Naive thymus-derived CD4-positive, alpha-beta T cell (primary cell): ENCODE measurements at regions not wholly inside any gene's neighbourhood (a gene's known extent, or its start where the extent isn't known, plus 50 kb on each side); places are given as distances from the start of the nearest gene placed in this dataset.

Experiments
- ATAC-seq: fragments of 150-1000 bp; cut with Tn5 transposase; 2 replicates; pipeline ENCODE4 v1.10.0; 2021; ENCODE audit warnings: mild to moderate bottlenecking, moderate library complexity
- CTCF ChIA-PET: fragments of 350-600 bp; sonication (Branson Sonifier 250); formaldehyde crosslinking; loops from one replicate; lab custom pipeline; 2021; ENCODE audit warnings: antibody characterized with exemption; lab: Charles Lee
- POLR2A ChIA-PET: fragments of 350-600 bp; sonication (Branson Sonifier 250); formaldehyde crosslinking; loops from one replicate; lab custom pipeline; 2021; ENCODE audit warnings: antibody characterized with exemption, inconsistent platforms; lab: Charles Lee
- DNase-seq, 9 donors: peaks; one replicate each; pipeline versions ENCODE4 v3.0.0 to v3.0.0-alpha.2; 2020 to 2022; ENCODE audit warnings: mixed read lengths in 1 of 9
- H3K27ac ChIP-seq: one replicate; pipeline ENCODE4 v1.7.0; 2013; ENCODE audit warnings: mild to moderate bottlenecking, low read depth, low read length, moderate library complexity
- H3K27me3 ChIP-seq, 2 donors: one replicate each; pipeline ENCODE4 v1.7.0; 2013; ENCODE audit warnings: low read length in 2 of 2, mild to moderate bottlenecking in 2 of 2, moderate library complexity in 2 of 2; ENCODE audit not compliant: control insufficient read depth in 2 of 2, insufficient read depth in 2 of 2
- H3K36me3 ChIP-seq, 3 experiments: 1 replicate in 2 of 3; 2 replicates in 1 of 3; pipeline ENCODE4 v1.7.0; 2013; ENCODE audit warnings: low read length in 3 of 3, mild to moderate bottlenecking in 3 of 3, moderate library complexity in 1 of 3; ENCODE audit not compliant: insufficient read depth in 3 of 3, control insufficient read depth in 2 of 3
- H3K4me1 ChIP-seq, 2 donors: one replicate each; pipeline ENCODE4 v1.7.0; 2013; ENCODE audit warnings: low read length in 2 of 2, mild to moderate bottlenecking in 2 of 2, moderate library complexity in 1 of 2; ENCODE audit not compliant: control insufficient read depth in 2 of 2, insufficient read depth in 2 of 2
- H3K4me3 ChIP-seq: 2 replicates; pipeline ENCODE4 v1.7.0; 2013; ENCODE audit warnings: mild to moderate bottlenecking, low read length
- H3K9me3 ChIP-seq, 3 experiments: 1 replicate in 2 of 3; 2 replicates in 1 of 3; pipeline ENCODE4 v1.7.0; 2013; ENCODE audit warnings: low read length in 3 of 3; ENCODE audit not compliant: control insufficient read depth in 2 of 3
- H3K27ac Mint-ChIP-seq, 9 donors: one replicate each; pipeline ENCODE4 v1.8.0; 2020 to 2022; ENCODE audit warnings: mixed read lengths in 9 of 9, mild to moderate bottlenecking in 8 of 9, moderate library complexity in 5 of 9, inconsistent platforms in 2 of 9
- H3K27me3 Mint-ChIP-seq, 5 donors: one replicate each; pipeline ENCODE4 v1.8.0; 2021 to 2022; ENCODE audit warnings: mixed read lengths in 5 of 5, mild to moderate bottlenecking in 1 of 5
- H3K36me3 Mint-ChIP-seq, 5 donors: one replicate each; pipeline ENCODE4 v1.8.0; 2020 to 2022; ENCODE audit warnings: mixed read lengths in 5 of 5, mild to moderate bottlenecking in 3 of 5, inconsistent platforms in 1 of 5
- H3K4me1 Mint-ChIP-seq, 7 donors: one replicate each; pipeline ENCODE4 v1.8.0; 2020 to 2022; ENCODE audit warnings: mixed read lengths in 7 of 7, mild to moderate bottlenecking in 3 of 7, inconsistent platforms in 1 of 7
- H3K4me3 Mint-ChIP-seq, 10 donors: one replicate each; pipeline ENCODE4 v1.8.0; 2020 to 2022; ENCODE audit warnings: mild to moderate bottlenecking in 10 of 10, mixed read lengths in 10 of 10, moderate library complexity in 6 of 10, inconsistent platforms in 2 of 10
- H3K9me3 Mint-ChIP-seq, 11 donors: one replicate each; pipeline ENCODE4 v1.8.0; 2020 to 2022; ENCODE audit warnings: mixed read lengths in 11 of 11, mild to moderate bottlenecking in 4 of 11, inconsistent platforms in 1 of 11, moderate library complexity in 1 of 11
- intact Hi-C, 2 donors: fragments of 100-400 bp; cut with micrococcal nuclease; formaldehyde crosslinking; loops; one replicate each; pipeline ENCODE4 v1.15.1; 2023

GRCh38 chr2:138113871-138114525, 149.7 kb downstream of the HNMT start:
- no peak for ATAC-seq
- H3K4me3 ChIP-seq, result no peak overlapping the region
- H3K36me3 ChIP-seq, result no peaks in the 10 kb centered on the region
- no peak overlapping the region for H3K27ac ChIP-seq
- H3K4me1 Mint-ChIP-seq, result no peaks in the 10 kb centered on the region
- H3K27me3 ChIP-seq, result no peaks in the 10 kb centered on the region
- H3K4me3 Mint-ChIP-seq, result no peak overlapping the region
- intact Hi-C loops, result no loop called here
- H3K27ac Mint-ChIP-seq, result no peak overlapping the region
- POLR2A ChIA-PET, result no interaction called here
- peaks cover 0 to 19% (median 4%) of the 10 kb centered on the region in 11 donors for H3K9me3 Mint-ChIP-seq
- no peaks in the 10 kb centered on the region for H3K36me3 Mint-ChIP-seq
- no peaks in the 10 kb centered on the region for H3K9me3 ChIP-seq
- no peak for DNase-seq
- H3K4me1 ChIP-seq, result no peaks in the 10 kb centered on the region
- H3K27me3 Mint-ChIP-seq, result no peaks in the 10 kb centered on the region
- CTCF ChIA-PET, result no interaction called here

GRCh38 chr2:138115666-138116065, 151.4 kb downstream of the HNMT start:
- Histone ChIP-seq H3K4me1 (no peaks in the 10 kb centered on the region), H3K27ac (no peak overlapping the region), H3K27me3 (no peaks in the 10 kb centered on the region), H3K4me3 (no peak overlapping the region), H3K36me3 (no peaks in the 10 kb centered on the region), H3K9me3 (no peaks in the 10 kb centered on the region)
- ATAC-seq (no peak), DNase-seq (no peak)
- no peak overlapping the region for H3K4me3 Mint-ChIP-seq
- H3K36me3 Mint-ChIP-seq, result no peaks in the 10 kb centered on the region
- ChIA-PET CTCF (no interaction called here), POLR2A (no interaction called here)
- peaks cover 0 to 18% (median 4%) of the 10 kb centered on the region in 11 donors for H3K9me3 Mint-ChIP-seq
- intact Hi-C loops, result no loop called here
- no peaks in the 10 kb centered on the region for H3K27me3 Mint-ChIP-seq
- no peaks in the 10 kb centered on the region for H3K4me1 Mint-ChIP-seq
- H3K27ac Mint-ChIP-seq, result no peak overlapping the region

DNA sequence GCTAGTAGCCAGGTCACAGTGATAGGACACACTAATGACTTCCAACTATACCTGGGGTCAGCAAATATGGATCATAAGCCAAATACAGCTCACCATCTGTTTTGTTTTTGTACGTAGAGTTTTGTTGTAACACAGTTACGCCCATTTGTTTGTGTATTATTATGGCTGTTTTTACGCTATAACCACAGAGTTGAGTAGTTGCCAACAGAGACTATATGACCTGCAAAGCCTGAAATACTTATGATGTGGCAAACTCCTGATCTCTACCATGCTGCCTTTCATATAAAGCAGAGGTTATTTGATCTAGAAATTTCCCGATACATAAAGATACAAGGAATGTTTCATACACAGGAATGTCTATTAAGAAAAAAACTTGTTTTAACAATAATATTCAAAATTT, 152.2 kb downstream of the HNMT start:
- H3K27me3 Mint-ChIP-seq, result no peaks in the 10 kb centered on the region
- ATAC-seq (no peak), DNase-seq (no peak)
- peaks cover 0 to 14% (median 4%) of the 10 kb centered on the region in 11 donors for H3K9me3 Mint-ChIP-seq
- no peaks in the 10 kb centered on the region for H3K36me3 Mint-ChIP-seq
- no peak overlapping the region for H3K27ac Mint-ChIP-seq
- Histone ChIP-seq H3K27me3 (no peaks in the 10 kb centered on the region), H3K9me3 (no peaks in the 10 kb centered on the region), H3K27ac (no peak overlapping the region), H3K36me3 (no peaks in the 10 kb centered on the region), H3K4me1 (no peaks in the 10 kb centered on the region), H3K4me3 (no peak overlapping the region)
- H3K4me3 Mint-ChIP-seq, result no peak overlapping the region
- no peaks in the 10 kb centered on the region for H3K4me1 Mint-ChIP-seq
- ChIA-PET CTCF (no interaction called here), POLR2A (no interaction called here)
- intact Hi-C loops, result no loop called here

DNA sequence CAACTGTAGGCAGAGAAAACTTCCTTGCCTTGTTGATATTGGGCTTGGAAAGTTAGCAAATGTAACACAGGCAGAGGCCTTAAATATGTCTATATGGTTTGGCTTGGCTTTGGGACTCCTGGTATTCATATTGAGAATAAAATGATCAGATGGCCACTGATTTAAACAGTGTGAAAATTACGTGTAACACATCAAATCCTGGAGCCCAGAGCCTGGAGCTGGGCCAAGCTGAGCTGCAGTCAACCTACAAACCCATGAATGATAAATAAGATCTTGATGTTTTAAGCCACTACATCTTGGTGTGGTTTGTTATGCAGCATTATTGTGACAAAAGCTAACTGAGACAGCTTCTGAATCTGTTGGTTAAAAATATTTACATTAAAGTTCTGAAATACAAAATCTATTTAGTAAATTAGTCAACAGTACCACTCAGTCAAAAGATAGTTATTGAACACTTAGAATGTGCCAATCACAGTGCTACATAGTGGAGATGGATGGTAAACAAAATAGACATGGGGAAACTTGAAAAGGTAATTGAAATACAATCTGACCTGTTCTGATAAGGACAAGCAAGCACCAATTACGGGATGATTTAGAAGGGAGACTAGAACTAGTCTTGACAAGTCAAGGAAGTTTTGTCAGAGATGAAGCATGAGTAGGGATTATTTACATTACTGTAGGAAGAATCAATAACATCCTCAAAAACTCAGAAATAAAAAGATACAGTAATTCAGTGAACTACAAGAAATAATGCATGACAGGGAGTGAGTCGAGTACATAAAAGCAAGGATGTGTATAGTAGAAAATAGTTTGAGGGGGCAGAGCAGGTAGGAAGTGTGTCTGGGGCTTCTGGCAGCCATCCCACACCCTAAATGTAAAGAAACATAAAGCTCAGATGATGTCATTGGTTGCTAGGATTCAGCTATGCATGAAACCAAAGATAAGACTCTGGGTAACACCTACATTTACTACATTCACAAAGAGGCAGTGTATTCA, 157.7 kb downstream of the HNMT start:
- H3K4me3 Mint-ChIP-seq, result no peak overlapping the region
- intact Hi-C loops, result no loop called here
- peaks cover 0 to 4% (median 0%) of the 10 kb centered on the region in 11 donors for H3K9me3 Mint-ChIP-seq
- ChIA-PET POLR2A (no interaction called here), CTCF (no interaction called here)
- Histone ChIP-seq H3K4me1 (no peaks in the 10 kb centered on the region), H3K9me3 (no peaks in the 10 kb centered on the region), H3K27me3 (no peaks in the 10 kb centered on the region), H3K27ac (no peak overlapping the region), H3K36me3 (no peaks in the 10 kb centered on the region), H3K4me3 (no peak overlapping the region)
- no peaks in the 10 kb centered on the region for H3K4me1 Mint-ChIP-seq
- no peak overlapping the region for H3K27ac Mint-ChIP-seq
- H3K36me3 Mint-ChIP-seq, result no peaks in the 10 kb centered on the region
- H3K27me3 Mint-ChIP-seq, result peaks cover 0 to 6% (median 0%) of the 10 kb centered on the region in 5 donors
- DNase-seq, result no peak
- ATAC-seq, result no peak

DNA sequence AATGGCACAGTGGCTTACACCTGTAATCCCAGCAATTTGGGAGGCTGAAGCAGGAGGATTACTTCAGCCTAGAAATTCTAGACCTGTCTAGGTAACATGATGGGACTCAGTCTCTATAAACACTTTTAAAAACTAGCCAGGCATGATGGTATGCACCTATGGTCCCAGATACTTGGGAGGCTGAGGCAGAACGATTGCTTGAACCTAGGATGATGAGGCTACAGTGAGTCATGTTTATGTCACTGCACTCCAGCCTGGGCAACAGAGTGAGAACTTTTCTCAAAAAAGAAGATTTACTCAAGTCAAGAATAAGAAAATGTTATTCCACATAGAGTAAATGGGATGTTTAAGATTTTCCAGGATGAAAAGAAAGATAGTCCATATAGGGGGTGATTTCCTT, 158.6 kb downstream of the HNMT start:
- Histone ChIP-seq H3K9me3 (no peaks in the 10 kb centered on the region), H3K4me1 (no peaks in the 10 kb centered on the region), H3K27ac (no peak overlapping the region), H3K4me3 (no peak overlapping the region), H3K27me3 (no peaks in the 10 kb centered on the region), H3K36me3 (no peaks in the 10 kb centered on the region)
- POLR2A ChIA-PET, result no interaction called here
- DNase-seq (no peak), ATAC-seq (no peak)
- Mint-ChIP-seq H3K27ac (no peak overlapping the region), H3K4me1 (no peaks in the 10 kb centered on the region), H3K27me3 (peaks cover 0 to 6% (median 4%) of the 10 kb centered on the region in 5 donors), H3K36me3 (no peaks in the 10 kb centered on the region), H3K9me3 (peaks cover 0 to 4% (median 0%) of the 10 kb centered on the region in 11 donors), H3K4me3 (no peak overlapping the region)
- CTCF ChIA-PET, result no interaction called here
- intact Hi-C loops, result no loop called here

DNA sequence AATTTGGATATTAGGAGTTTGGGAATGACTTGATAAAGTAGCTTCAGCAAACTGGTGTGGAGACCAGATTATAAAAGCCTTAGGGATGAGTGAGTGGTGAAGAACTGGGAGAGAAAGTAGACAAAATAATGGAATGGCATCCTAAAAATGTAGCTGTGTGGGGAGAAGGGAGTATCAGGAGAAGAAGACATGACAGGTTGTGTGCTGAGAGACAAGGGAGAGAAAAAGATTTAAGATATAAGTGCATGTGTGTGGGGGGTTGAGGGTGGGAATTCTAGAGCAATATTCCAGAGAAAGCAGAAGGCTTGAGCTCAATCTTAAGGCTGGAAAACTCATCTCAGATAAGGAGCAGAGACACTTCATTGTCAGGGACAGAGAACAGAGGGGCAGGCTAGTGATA, 159.5 kb downstream of the HNMT start:
- ATAC-seq, result no peak
- intact Hi-C loops, result no loop called here
- ChIA-PET CTCF (no interaction called here), POLR2A (no interaction called here)
- Histone ChIP-seq H3K9me3 (no peaks in the 10 kb centered on the region), H3K27me3 (no peaks in the 10 kb centered on the region), H3K27ac (no peak overlapping the region), H3K36me3 (no peaks in the 10 kb centered on the region), H3K4me1 (no peaks in the 10 kb centered on the region), H3K4me3 (no peak overlapping the region)
- peaks cover 0 to 4% (median 0%) of the 10 kb centered on the region in 11 donors for H3K9me3 Mint-ChIP-seq
- H3K27ac Mint-ChIP-seq, result no peak overlapping the region
- no peak overlapping the region for H3K4me3 Mint-ChIP-seq
- peaks cover 0 to 10% (median 4%) of the 10 kb centered on the region in 5 donors for H3K27me3 Mint-ChIP-seq
- DNase-seq, result no peak
- no peaks in the 10 kb centered on the region for H3K36me3 Mint-ChIP-seq
- no peaks in the 10 kb centered on the region for H3K4me1 Mint-ChIP-seq
